HL-60 (cell line): ENCODE measurements at regions not wholly inside any gene's neighbourhood (a gene's known extent, or its start where the extent isn't known, plus 50 kb on each side); places are given as distances from the start of the nearest gene placed in this dataset.

ENCODE experiments used
- GABPA ChIP-seq: IDR thresholded peaks from 2 replicates; pipeline ENCODE4 v1.6.1; 2012; ENCODE audit warnings: low read depth
- POLR2AphosphoS5 ChIP-seq: IDR thresholded peaks from 2 replicates; pipeline ENCODE4 v1.6.1; 2012; ENCODE audit warnings: low read depth
- TF ChIP-seq, protein P1 (sequence below): IDR thresholded peaks from one replicate; pipeline ENCODE4 v1.5.1; 2011; ENCODE audit warnings: low read length, control low read depth, inconsistent platforms; ENCODE audit not compliant: insufficient read depth
- TF ChIP-seq, protein P2 (sequence below): IDR thresholded peaks from 2 replicates; pipeline ENCODE4 v1.6.1; 2012; ENCODE audit warnings: low read depth; ENCODE audit not compliant: insufficient replicate concordance

DNA sequence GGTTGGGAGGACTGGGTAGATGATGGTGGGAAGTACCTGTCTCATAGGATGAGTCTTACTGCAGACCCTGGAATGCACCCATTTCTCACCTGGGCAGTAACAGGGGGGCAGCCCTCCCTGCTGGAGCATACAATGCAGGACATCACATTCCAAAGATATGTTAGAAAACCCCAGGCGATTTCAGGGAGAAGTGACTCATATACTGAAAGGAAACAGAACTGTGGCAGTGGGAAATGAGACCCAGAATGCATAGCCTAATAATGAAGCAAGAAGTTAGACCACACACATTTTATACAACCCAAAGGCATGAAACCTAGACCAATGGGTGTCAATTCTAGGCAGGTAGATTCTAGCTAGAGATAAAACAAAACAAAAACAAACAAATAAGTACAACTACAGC is 402.7 kb downstream of the IRS2 start:
- TF ChIP-seq, protein P1, sequence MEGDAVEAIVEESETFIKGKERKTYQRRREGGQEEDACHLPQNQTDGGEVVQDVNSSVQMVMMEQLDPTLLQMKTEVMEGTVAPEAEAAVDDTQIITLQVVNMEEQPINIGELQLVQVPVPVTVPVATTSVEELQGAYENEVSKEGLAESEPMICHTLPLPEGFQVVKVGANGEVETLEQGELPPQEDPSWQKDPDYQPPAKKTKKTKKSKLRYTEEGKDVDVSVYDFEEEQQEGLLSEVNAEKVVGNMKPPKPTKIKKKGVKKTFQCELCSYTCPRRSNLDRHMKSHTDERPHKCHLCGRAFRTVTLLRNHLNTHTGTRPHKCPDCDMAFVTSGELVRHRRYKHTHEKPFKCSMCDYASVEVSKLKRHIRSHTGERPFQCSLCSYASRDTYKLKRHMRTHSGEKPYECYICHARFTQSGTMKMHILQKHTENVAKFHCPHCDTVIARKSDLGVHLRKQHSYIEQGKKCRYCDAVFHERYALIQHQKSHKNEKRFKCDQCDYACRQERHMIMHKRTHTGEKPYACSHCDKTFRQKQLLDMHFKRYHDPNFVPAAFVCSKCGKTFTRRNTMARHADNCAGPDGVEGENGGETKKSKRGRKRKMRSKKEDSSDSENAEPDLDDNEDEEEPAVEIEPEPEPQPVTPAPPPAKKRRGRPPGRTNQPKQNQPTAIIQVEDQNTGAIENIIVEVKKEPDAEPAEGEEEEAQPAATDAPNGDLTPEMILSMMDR = no peak
- TF ChIP-seq GABPA (no peak), POLR2AphosphoS5 (no peak)
- TF ChIP-seq, protein P2, sequence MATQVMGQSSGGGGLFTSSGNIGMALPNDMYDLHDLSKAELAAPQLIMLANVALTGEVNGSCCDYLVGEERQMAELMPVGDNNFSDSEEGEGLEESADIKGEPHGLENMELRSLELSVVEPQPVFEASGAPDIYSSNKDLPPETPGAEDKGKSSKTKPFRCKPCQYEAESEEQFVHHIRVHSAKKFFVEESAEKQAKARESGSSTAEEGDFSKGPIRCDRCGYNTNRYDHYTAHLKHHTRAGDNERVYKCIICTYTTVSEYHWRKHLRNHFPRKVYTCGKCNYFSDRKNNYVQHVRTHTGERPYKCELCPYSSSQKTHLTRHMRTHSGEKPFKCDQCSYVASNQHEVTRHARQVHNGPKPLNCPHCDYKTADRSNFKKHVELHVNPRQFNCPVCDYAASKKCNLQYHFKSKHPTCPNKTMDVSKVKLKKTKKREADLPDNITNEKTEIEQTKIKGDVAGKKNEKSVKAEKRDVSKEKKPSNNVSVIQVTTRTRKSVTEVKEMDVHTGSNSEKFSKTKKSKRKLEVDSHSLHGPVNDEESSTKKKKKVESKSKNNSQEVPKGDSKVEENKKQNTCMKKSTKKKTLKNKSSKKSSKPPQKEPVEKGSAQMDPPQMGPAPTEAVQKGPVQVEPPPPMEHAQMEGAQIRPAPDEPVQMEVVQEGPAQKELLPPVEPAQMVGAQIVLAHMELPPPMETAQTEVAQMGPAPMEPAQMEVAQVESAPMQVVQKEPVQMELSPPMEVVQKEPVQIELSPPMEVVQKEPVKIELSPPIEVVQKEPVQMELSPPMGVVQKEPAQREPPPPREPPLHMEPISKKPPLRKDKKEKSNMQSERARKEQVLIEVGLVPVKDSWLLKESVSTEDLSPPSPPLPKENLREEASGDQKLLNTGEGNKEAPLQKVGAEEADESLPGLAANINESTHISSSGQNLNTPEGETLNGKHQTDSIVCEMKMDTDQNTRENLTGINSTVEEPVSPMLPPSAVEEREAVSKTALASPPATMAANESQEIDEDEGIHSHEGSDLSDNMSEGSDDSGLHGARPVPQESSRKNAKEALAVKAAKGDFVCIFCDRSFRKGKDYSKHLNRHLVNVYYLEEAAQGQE = no peak
